GM18870 (cell line): ENCODE measurements at regions not wholly inside any gene's neighbourhood (a gene's known extent, or its start where the extent isn't known, plus 50 kb on each side); places are given as distances from the start of the nearest gene placed in this dataset.
"Not testable (repeated sequence)": the region's sequence is repeated elsewhere in the genome, so short reads cannot be mapped to it uniquely, and the experiment has no call there.

Experiments used
- ATAC-seq: cut with Tn5 transposase; IDR thresholded peaks from one replicate; pipeline ENCODE4 v1.9.1; 2021; ENCODE audit warnings: moderate library complexity; ENCODE audit not compliant: unreplicated experiment

GRCh38 chr3:159339131-159339530, 537.3 kb downstream of the MFSD1 start:
- no peak for ATAC-seq

- ATAC-seq, result no peak
Measured at GRCh38 chr3:159340877-159341500, 539.1 kb downstream of the MFSD1 start.

DNA sequence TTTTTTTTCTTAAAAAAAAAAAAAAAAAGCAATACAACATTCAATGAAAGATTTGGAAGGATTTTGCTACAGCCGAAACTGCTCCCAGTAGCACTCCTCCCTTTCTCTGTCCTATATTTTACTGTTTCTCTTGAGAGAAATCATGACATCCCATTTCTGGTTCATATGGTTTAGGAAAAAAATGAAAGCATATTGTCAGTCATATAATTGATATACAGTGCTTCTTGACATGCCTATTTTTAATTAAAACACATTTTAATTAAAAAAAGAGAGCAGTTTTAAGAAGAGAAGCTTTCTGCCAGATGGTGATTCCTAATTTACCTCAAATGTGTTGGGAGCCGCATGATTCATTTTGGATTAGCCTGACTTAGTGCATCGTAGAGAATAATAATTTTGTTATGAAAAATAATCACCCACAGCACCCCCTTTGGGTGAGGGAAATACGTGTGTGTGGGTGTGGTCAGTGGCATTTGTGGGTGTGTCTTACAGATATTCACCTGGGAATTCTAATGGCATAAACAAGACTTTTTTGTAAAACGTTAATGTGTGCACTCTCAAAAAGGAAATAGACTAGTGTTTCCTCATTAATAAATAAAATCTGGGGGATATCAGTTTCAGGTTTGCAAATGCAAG, 544.5 kb downstream of the MFSD1 start:
- no peak for ATAC-seq

GRCh38 chr3:159348431-159348830, 546.6 kb downstream of the MFSD1 start:
- ATAC-seq, result no peak

- ATAC-seq, result peak; percentile 78
Measured at GRCh38 chr3:159356606-159357005, 554.8 kb downstream of the MFSD1 start.

DNA sequence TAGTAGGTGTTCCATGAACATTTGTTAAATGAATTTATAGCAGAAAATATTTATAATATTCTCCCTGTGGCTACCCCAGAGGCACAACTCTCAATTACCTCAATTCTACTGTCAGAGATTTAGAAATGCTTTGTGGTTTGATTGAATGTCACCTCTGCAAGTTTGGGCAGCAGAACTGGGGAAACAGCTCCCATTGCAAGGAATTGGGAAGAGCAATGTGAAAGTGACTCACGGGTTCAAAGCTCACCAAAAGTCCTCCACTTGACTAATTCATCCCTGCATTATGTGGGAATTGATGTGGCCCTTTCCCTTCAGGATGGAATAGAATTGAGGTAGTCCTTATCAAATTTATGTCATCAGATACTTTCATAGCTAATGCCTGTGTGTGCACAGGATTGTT, 562.7 kb downstream of the MFSD1 start:
- ATAC-seq, result no peak

DNA sequence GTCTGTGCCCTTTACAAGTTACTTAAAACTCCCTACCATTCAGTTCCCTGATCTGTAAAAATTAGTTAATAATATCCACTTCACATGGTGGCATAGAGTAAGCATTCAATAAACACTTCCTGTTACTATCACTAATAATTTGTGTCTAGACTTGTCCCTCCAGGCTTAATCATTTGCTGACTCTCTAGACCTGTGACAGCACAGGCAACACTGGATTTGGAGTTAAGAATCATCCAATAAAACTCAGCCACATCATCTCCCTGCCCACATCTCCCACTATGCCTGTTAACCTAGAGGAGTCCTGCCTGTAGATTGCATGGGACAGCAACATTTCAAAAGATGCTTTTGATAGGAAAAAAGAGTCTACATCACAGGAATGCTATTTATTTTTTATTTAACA, 564.6 kb downstream of the MFSD1 start:
- no peak for ATAC-seq

DNA sequence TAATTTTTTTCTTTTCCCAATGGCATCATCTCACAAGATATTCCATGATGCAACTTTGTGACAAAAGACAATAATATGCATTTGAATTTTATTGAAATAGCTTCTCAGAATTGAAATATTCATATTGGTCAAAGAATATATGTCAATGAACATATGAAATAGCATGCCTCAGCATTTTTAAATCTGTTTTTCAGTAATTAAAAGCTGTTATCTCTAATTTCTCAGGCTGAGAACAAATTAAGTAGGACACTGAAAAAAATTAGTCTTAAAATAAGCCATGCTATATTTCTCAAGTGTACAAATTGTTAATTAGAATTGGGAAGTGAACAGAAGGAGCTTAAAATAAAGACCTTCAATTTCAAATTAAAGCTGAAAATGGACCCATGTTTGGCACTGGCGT, 570.1 kb downstream of the MFSD1 start:
- no peak for ATAC-seq

- ATAC-seq, result no peak
Measured at GRCh38 chr3:159378396-159379194, 576.7 kb downstream of the MFSD1 start.

DNA sequence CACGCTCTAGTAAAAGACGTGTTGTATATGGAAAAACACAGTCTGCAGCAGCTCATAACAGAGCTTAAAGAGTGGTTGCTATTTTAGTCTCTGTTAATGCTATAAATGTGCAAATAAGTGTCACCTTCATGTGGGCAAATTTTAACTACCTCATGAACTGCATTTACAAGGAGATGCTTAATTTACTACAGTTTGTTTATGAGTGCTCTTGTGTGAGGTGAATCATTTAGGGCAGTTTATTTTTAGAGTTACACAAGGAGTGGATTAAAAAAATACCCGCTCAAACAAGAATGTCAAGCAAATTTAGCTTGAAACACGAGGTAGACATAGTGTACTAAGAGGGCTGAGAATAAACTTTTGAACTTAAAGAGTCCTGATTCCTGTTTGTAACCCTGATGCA, 579.0 kb downstream of the MFSD1 start:
- ATAC-seq, result no peak

GRCh38 chr3:159390656-159391212, 588.9 kb downstream of the MFSD1 start:
- ATAC-seq, result no peak

DNA sequence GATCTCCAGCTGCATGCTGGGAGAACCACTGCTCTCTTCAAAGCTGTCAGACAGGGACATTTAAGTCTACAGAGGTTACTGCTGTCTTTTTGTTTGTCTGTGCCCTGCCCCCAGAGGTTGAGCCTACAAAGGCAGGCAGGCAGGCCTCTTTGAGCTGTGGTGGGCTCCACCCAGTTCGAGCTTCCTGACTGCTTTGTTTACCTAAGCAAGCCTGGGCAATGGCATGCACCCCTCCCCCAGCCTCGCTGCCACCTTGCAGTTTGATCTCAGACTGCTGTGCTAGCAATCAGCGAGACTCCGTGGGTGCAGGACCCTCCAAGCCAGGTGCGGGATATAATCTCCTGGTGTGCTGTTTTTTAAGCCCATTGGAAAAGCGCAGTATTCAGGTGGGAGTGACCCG, 591.0 kb upstream of the IL12A start:
- not testable (repeated sequence) for ATAC-seq

GRCh38 chr3:159401069-159401468, 587.6 kb upstream of the IL12A start:
- no peak for ATAC-seq

DNA sequence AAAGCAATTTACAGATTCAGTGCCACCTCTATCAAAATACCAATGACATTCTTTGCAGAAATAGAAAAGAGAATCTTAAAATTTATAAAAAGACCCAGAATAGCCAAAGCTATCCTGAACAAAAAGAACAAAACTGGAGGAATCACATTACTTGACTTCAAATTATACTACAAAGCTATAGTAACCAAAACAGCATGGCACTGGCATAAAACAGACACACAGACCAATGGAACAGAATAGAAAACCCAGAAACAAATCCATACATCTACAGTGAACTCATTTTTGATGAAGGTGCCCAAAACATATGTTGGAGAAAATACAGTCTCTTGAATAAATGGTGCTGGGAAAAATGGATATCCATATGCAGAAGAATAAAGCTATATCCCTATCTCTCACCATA, 578.9 kb upstream of the IL12A start:
- not testable (repeated sequence) for ATAC-seq

DNA sequence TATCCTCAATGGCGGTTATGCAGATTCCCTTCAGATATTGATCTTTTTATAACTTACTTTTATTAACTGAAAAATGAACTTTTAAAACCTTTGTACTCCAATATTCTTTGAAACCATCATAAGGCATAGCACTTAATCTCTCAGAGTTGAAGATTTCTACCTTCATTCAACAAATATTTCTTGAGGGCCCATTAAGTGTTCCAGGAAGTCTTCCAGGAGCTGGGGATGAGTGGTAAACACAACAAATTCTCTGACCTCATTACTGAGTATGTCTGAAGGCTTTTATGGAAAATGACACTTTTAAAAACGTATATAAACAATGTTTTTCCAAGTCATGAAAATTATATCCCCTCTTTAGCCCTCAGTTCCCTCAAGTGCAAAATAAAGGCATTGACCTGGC, 575.3 kb upstream of the IL12A start:
- no peak for ATAC-seq

DNA sequence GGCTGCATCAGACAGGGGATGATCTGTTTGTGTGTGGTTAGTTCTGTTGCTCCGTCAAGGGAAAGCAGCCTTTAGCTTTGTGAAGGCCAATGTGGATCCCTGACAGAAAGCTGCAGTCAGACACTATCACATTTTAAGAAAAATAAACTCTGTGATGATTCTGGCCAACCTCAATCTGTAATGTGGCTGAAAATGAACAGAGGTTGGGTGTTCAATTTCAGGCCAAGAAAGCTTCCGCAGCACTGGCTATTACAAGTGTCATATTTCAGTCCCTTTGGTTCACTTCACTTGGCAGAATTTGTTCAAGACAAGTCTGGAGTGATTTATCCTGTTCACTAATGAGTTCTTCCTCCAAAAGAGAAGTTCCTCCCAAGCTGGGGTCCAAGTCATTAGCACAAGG, 571.8 kb upstream of the IL12A start:
- no peak for ATAC-seq

- ATAC-seq, result no peak
Measured at GRCh38 chr3:159417761-159418160, 570.9 kb upstream of the IL12A start.

DNA sequence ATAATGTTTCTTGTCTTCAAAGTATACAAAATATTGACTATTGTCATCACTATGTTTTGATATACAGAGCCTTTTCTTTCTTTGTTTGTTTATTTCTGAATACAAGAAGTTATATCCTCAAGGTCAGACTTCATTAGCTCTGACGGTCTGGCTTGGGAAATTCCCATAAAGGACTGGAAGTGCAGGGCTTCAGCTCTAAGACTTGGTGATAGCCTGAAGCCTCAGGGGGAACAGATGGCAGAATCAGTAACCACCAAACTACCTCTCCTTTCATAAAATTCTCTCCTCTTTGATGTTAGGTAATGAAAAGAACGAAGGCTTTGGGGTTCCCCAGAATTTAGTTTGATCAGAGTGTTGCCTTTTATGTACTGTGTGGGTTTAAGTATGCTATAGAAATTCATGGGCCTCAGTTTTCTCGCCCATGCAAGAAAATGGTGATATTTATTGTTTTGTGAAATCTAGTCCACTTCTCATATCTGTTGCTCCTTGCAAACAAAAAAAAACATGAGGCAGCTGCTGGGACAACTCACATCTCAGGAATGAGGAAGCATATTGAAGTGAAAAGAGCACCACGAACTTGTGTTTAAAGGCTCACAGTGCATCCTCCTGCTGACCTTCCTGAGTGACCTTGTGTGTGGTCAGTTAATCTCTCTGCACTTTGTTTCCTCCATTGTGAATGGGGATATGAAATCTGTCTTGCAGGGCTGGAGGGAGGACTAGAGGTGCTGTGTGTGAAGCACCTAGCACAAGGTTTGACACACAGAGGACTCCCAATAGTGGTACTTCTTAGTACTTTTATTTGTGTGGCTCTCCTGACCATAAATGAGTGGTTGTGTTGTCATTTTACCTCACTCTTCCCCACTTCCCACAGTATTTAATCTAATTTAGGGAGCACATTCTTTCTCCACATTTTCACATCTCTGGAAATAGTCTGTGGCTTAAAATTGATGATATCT, 569.8 kb upstream of the IL12A start:
- no peak for ATAC-seq

- no peak for ATAC-seq
Measured at GRCh38 chr3:159429702-159430101, 558.9 kb upstream of the IL12A start.

DNA sequence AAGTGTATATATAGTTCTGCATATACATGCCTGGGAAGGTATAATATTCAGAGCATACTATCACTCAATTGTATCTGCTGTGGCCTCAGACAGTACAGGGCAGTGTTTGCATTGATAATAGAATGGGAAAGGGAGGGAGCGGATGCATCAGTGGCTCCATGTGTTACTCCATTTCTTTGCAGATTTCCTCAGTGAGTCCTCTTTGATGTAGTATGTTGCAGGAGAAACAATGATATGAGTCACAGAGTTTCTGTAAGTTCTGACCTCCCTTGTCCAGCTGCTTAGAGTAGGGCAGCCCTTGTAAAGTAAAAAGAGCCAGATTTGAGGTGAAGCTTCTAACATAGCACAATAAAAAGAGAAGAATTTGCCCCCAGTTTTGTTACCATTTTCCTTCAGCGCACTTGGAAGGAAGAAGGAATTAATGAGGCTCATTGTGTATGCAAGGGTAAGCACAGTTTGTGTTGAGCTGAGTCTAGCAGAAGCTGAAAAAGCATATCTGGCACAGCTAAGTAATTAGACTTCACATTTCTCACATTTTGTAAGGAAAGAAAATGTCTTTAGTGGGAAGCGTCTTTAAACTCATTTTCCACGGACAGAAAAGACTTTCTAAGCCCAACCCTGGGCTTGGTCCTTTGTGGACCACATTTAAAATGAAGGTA, 555.8 kb upstream of the IL12A start:
- ATAC-seq, result no peak
